Hepatocyte (in vitro differentiated cells): ENCODE measurements at regions not wholly inside any gene's neighbourhood (a gene's known extent, or its start where the extent isn't known, plus 50 kb on each side); places are given as distances from the start of the nearest gene placed in this dataset.

ENCODE experiments used
- CTCF ChIP-seq: fragments of 200-600 bp; sonication (generic); IDR thresholded peaks from 2 replicates; pipeline ENCODE4 v1.5.1; 2016; ENCODE audit warnings: antibody characterized with exemption, mild to moderate bottlenecking; ENCODE audit not compliant: poor library complexity
- EZH2 ChIP-seq: fragments of 200-600 bp; sonication (generic); IDR thresholded peaks from 2 replicates; pipeline ENCODE4 v1.6.1; 2016; ENCODE audit warnings: antibody characterized with exemption, mild to moderate bottlenecking, borderline replicate concordance
- EZH2phosphoT487 ChIP-seq: fragments of 200-600 bp; sonication (generic); IDR thresholded peaks from one replicate; pipeline ENCODE4 v1.6.1; 2018; ENCODE audit warnings: antibody characterized with exemption, mild to moderate bottlenecking, low read depth, moderate library complexity; ENCODE audit not compliant: unreplicated experiment, severe bottlenecking

GRCh38 chr11:28517621-28518020, 409.4 kb downstream of the METTL15 start:
- TF ChIP-seq EZH2 (no peak), CTCF (no peak), EZH2phosphoT487 (no peak)
